GM23338 (cell line): ENCODE measurements at regions not wholly inside any gene's neighbourhood (a gene's known extent, or its start where the extent isn't known, plus 50 kb on each side); places are given as distances from the start of the nearest gene placed in this dataset.
A peak's percentile ranks its signal among the peaks of the same experiment; 100 is the strongest.

ENCODE experiments used
- ATAC-seq: fragments of 200-7000 bp; cut with Tn5 transposase; 3 replicates; pipeline ENCODE4 v1.9.1; 2020
- DNase-seq: peaks from one replicate; pipeline ENCODE4 v3.0.0-alpha.2; 2015; ENCODE audit warnings: low spot score
- H2AFZ ChIP-seq: fragments of 200-600 bp; sonication (generic); 2 replicates; pipeline ENCODE4 v1.8.0; 2016; ENCODE audit warnings: antibody characterized with exemption, mild to moderate bottlenecking, moderate library complexity
- H3F3A ChIP-seq: fragments of 200-600 bp; sonication (generic); replicated peaks from 2 replicates; pipeline ENCODE4 v1.8.0; 2017; ENCODE audit warnings: antibody characterized with exemption, mixed run types, low read depth
- H3K27ac ChIP-seq: fragments of 200-600 bp; sonication (generic); 2 replicates; pipeline ENCODE4 v1.6.1; 2016; ENCODE audit warnings: low read depth
- H3K27me3 ChIP-seq: fragments of 200-600 bp; sonication (generic); 2 replicates; pipeline ENCODE4 v1.8.0; 2016; ENCODE audit warnings: mild to moderate bottlenecking, mixed run types, moderate library complexity; ENCODE audit not compliant: insufficient read depth
- H3K36me3 ChIP-seq: fragments of 200-600 bp; sonication (generic); 2 replicates; pipeline ENCODE4 v1.8.0; 2016; ENCODE audit warnings: mild to moderate bottlenecking; ENCODE audit not compliant: insufficient read depth
- H3K4me1 ChIP-seq: fragments of 200-600 bp; sonication (generic); 2 replicates; pipeline ENCODE4 v1.8.0; 2016; ENCODE audit warnings: mild to moderate bottlenecking, moderate library complexity; ENCODE audit not compliant: insufficient read depth
- H3K4me2 ChIP-seq: fragments of 200-600 bp; sonication (generic); 2 replicates; pipeline ENCODE4 v1.7.1; 2017; ENCODE audit warnings: mixed run types
- H3K4me3 ChIP-seq: fragments of 200-600 bp; sonication (generic); 2 replicates; pipeline ENCODE4 v1.6.1; 2016; ENCODE audit warnings: mixed run types
- H3K79me2 ChIP-seq: fragments of 200-600 bp; sonication (generic); replicated peaks from 2 replicates; pipeline ENCODE4 v1.8.0; 2017; ENCODE audit warnings: mild to moderate bottlenecking; ENCODE audit not compliant: insufficient read depth
- H3K9me2 ChIP-seq: fragments of 200-600 bp; sonication (generic); 2 replicates; pipeline ENCODE4 v1.8.0; 2017; ENCODE audit not compliant: insufficient read depth
- H4K20me1 ChIP-seq: fragments of 200-600 bp; sonication (generic); replicated peaks from 2 replicates; pipeline ENCODE4 v1.8.0; 2017; ENCODE audit warnings: mild to moderate bottlenecking; ENCODE audit not compliant: insufficient read depth
- H3K27ac Mint-ChIP-seq: 2 replicates; pipeline ENCODE4 v1.8.0; 2020; ENCODE audit warnings: inconsistent platforms, mild to moderate bottlenecking, moderate library complexity, mixed read lengths
- H3K27me3 Mint-ChIP-seq: 3 replicates; pipeline ENCODE4 v1.8.0; 2022; ENCODE audit warnings: low read depth, mild to moderate bottlenecking, moderate library complexity, mixed read lengths, inconsistent platforms; ENCODE audit not compliant: insufficient read depth, poor library complexity
- H3K36me3 Mint-ChIP-seq: 3 replicates; pipeline ENCODE4 v1.8.0; 2021; ENCODE audit warnings: low read depth, mild to moderate bottlenecking, inconsistent platforms, moderate library complexity, mixed read lengths
- H3K4me1 Mint-ChIP-seq: 3 replicates; pipeline ENCODE4 v1.8.0; 2020; ENCODE audit warnings: mild to moderate bottlenecking, inconsistent platforms, mixed read lengths
- H3K4me3 Mint-ChIP-seq: 3 replicates; pipeline ENCODE4 v1.8.0; 2021; ENCODE audit warnings: moderate library complexity, mild to moderate bottlenecking, inconsistent platforms, mixed read lengths
- H3K9me3 Mint-ChIP-seq: 3 replicates; pipeline ENCODE4 v1.8.0; 2020; ENCODE audit warnings: moderate library complexity, mild to moderate bottlenecking, inconsistent platforms, mixed read lengths
- CTCF ChIP-seq, 2 experiments: fragments of 200-600 bp in 1 of 2; sonication (generic) in 1 of 2; conservative IDR thresholded peaks; 2 replicates each; pipeline versions ENCODE4 v1.5.1 to v1.6.1; 2016 to 2017; ENCODE audit warnings: antibody characterized with exemption in 2 of 2, low read depth in 2 of 2, mild to moderate bottlenecking in 2 of 2, moderate library complexity in 1 of 2
- EZH2 ChIP-seq: fragments of 200-600 bp; sonication (generic); IDR thresholded peaks from one replicate; pipeline ENCODE4 v1.8.0; 2017; ENCODE audit warnings: antibody characterized with exemption, mild to moderate bottlenecking, low read depth; ENCODE audit not compliant: unreplicated experiment
- NANOG ChIP-seq: IDR thresholded peaks from 2 replicates; pipeline ENCODE4 v1.6.1; 2016; ENCODE audit warnings: antibody characterized with exemption, borderline replicate concordance
- REST ChIP-seq: IDR thresholded peaks from one replicate; pipeline ENCODE4 v1.6.1; 2018; ENCODE audit warnings: antibody characterized with exemption; ENCODE audit not compliant: unreplicated experiment
- STAT1 ChIP-seq: IDR thresholded peaks from one replicate; pipeline ENCODE4 v1.6.1; 2016; ENCODE audit warnings: antibody characterized with exemption; ENCODE audit not compliant: unreplicated experiment
- ZNF114 ChIP-seq: fragments of 250-450 bp; sonication (Bioruptor Pico); IDR thresholded peaks from 2 replicates; pipeline ENCODE4 v1.5.0; 2020; ENCODE audit warnings: mild to moderate bottlenecking, moderate library complexity
- ZNF331 ChIP-seq: fragments of 250-450 bp; sonication (Bioruptor Pico); IDR thresholded peaks from 2 replicates; pipeline ENCODE4 v1.5.0; 2020; ENCODE audit warnings: low read depth, mild to moderate bottlenecking, moderate library complexity
- ZNF462 ChIP-seq: fragments of 250-450 bp; sonication (Bioruptor Pico); IDR thresholded peaks from 2 replicates; pipeline ENCODE4 v1.5.0; 2020; ENCODE audit warnings: mild to moderate bottlenecking, moderate library complexity

DNA sequence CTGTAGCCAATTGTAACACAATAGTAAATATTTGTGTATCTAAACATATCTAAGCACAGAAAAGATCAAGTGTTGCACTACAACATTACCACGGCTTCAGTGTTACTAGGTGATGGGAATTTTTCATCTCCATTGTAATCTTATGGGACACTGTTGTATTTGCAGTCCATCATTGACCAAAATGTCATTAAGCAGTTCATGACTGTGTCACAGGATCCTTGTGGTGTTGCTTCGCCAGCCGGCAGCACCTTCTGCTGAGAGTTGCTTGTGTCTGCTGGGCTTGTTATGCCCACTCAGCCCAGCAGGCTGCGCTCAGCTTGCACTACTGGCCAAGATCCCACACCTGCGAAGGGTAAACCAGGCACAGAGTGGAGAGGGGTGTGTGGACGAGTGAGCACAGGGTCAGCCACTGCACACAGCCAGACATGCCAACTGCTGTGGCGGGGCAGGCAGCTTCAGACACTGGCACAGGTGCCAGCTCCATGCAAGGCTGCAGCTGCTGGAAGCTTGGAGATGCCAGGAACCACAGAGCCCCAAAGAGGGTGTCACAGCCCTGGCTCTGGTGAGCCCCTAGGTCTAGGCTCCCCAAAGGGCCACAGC, 273.7 kb downstream of the CETN3 start:
- no peak overlapping the region for H3K27ac ChIP-seq
- ATAC-seq (peak; percentile 99), DNase-seq (peak; percentile 73)
- H3K4me2 ChIP-seq, result no peak overlapping the region
- Mint-ChIP-seq H3K9me3 (no peaks in the 10 kb centered on the region), H3K4me1 (peaks cover 11% of the 10 kb centered on the region; the same call in 2 of the 3 replicates), H3K27ac (no peak overlapping the region), H3K36me3 (no peaks in the 10 kb centered on the region; the same call in 2 of the 3 replicates), H3K4me3 (no peak overlapping the region), H3K27me3 (peaks cover 5% of the 10 kb centered on the region)
- H3K79me2 ChIP-seq, result no peaks in the 10 kb centered on the region
- TF ChIP-seq EZH2, result no peak
- peak; percentile 74 to 95 for TF ChIP-seq CTCF (conservative IDR thresholded peaks at IDR 0.05; ENCODE audit: low read depth in 2 of 2)
- H3K4me3 ChIP-seq, result no peak overlapping the region
- no peaks in the 10 kb centered on the region for H4K20me1 ChIP-seq
- no peak overlapping the region for H2AFZ ChIP-seq
- 0 out of 2 replicates have a peak, but pooled peaks cover 3% of the 10 kb centered on the region for H3K9me2 ChIP-seq
- H3K4me1 ChIP-seq, result peaks cover 7% of the 10 kb centered on the region
- H3K27me3 ChIP-seq, result no peaks in the 10 kb centered on the region
- H3F3A ChIP-seq, result no peaks in the 10 kb centered on the region
- no peaks in the 10 kb centered on the region for H3K36me3 ChIP-seq

GRCh38 chr5:90134892-90135291, 274.7 kb downstream of the CETN3 start:
- Histone ChIP-seq H3F3A (no peaks in the 10 kb centered on the region), H3K9me2 (0 out of 2 replicates have a peak, but pooled peaks cover 3% of the 10 kb centered on the region), H3K36me3 (no peaks in the 10 kb centered on the region), H4K20me1 (no peaks in the 10 kb centered on the region), H3K27ac (no peak overlapping the region), H3K79me2 (no peaks in the 10 kb centered on the region), H2AFZ (no peak overlapping the region), H3K4me2 (no peak overlapping the region), H3K4me1 (peaks cover 7% of the 10 kb centered on the region), H3K27me3 (no peaks in the 10 kb centered on the region), H3K4me3 (no peak overlapping the region)
- Mint-ChIP-seq H3K36me3 (no peaks in the 10 kb centered on the region; the same call in 2 of the 3 replicates), H3K4me1 (peaks cover 11% of the 10 kb centered on the region; the same call in 2 of the 3 replicates), H3K4me3 (no peak overlapping the region), H3K27me3 (peaks cover 5% of the 10 kb centered on the region), H3K9me3 (no peaks in the 10 kb centered on the region), H3K27ac (no peak overlapping the region)
- DNase-seq, result no peak
- no peak for ATAC-seq
- TF ChIP-seq NANOG (no peak), ZNF331 (CRISPR knock-in tag) (no peak), REST (no peak), ZNF114 (CRISPR knock-in tag) (no peak), EZH2 (no peak), ZNF462 (CRISPR knock-in tag) (no peak), STAT1 (no peak)
